ENCODE measurements at regions not wholly inside any gene's neighbourhood (a gene's known extent, or its start where the extent isn't known, plus 50 kb on each side); places are given as distances from the start of the nearest gene placed in this dataset.

GRCh38 chr14:51328064-51328771 is 88.2 kb downstream of the TMX1 start:
- peak; percentile 86 for FAIRE-seq

GRCh38 chr14:51328772-51329353 is 88.8 kb downstream of the TMX1 start:
- no TSS peak for BruUV-seq (replicated peaks)
- H3K9ac ChIP-seq (replicated peaks; ENCODE audit: extremely low read depth, insufficient read depth, low read length), result no peak overlapping the region
- H3K9me1 ChIP-seq (replicated peaks; ENCODE audit: control insufficient read depth, extremely low read depth, insufficient read depth, low read length), result no peaks in the 10 kb centered on the region
- intact Hi-C loops (cut with micrococcal nuclease) (no loop called here), dilution Hi-C loops (cut with MboI; ENCODE audit: extremely low pct_ligation_motif_present, low sequenced_read_pairs) (no loop called here)
- no peak overlapping the region for H3K4me3 ChIP-seq (replicated peaks in 1 of 3; ENCODE audit: insufficient read depth in 1 of 3, low read depth in 1 of 3, low read length in 3 of 3)
- DNase-seq (ENCODE audit: low read depth, low spot score) (no peak), FAIRE-seq (no peak)
- H3K79me2 ChIP-seq (ENCODE audit: control insufficient read depth, insufficient read depth, low read length), result no peaks in the 10 kb centered on the region
- ChIA-PET POLR2A (no interaction called here), CTCF (no interaction called here)
- peaks cover 2% of the 10 kb centered on the region for H3K4me1 ChIP-seq (ENCODE audit: control insufficient read depth, extremely low read depth, insufficient read depth, low read length)
- no peak overlapping the region for H2AFZ ChIP-seq (ENCODE audit: low read depth, low read length)
- no peaks in the 10 kb centered on the region for H3K36me3 ChIP-seq (ENCODE audit: control insufficient read depth in 2 of 2, extremely low read depth in 1 of 2, insufficient read depth in 2 of 2, low read length in 2 of 2)
- H3K27ac ChIP-seq (ENCODE audit: insufficient read depth, low read depth, low read length), result no peak overlapping the region
- TF ChIP-seq MAX (IDR thresholded peaks at IDR 0.05; ENCODE audit: insufficient read depth, insufficient read length) (no peak), POLR2AphosphoS5 (IDR thresholded peaks at IDR 0.05; ENCODE audit: insufficient read depth, low read depth, low read length) (no peak), GATA2 (IDR thresholded peaks at IDR 0.05; ENCODE audit: insufficient read depth, insufficient read length, low read depth, low read length) (no peak), EZH2 (IDR thresholded peaks at IDR 0.05; ENCODE audit: borderline replicate concordance, low read depth, low read length, severe bottlenecking) (no peak), FOS (IDR thresholded peaks at IDR 0.05; ENCODE audit: borderline replicate concordance, insufficient read depth, low read length) (no peak), JUN (IDR thresholded peaks at IDR 0.05; ENCODE audit: borderline replicate concordance, insufficient read depth, insufficient read length, low read depth) (no peak)
- H3K9me3 ChIP-seq (replicated peaks; ENCODE audit: control insufficient read depth, insufficient read depth, low read length), result no peaks in the 10 kb centered on the region
- no peaks in the 10 kb centered on the region for H3K27me3 ChIP-seq (ENCODE audit: control insufficient read depth in 2 of 2, insufficient read depth in 2 of 2, low read length in 2 of 2)
- H3K4me2 ChIP-seq (ENCODE audit: insufficient read depth, low read length), result no peak overlapping the region
- H4K20me1 ChIP-seq (replicated peaks; ENCODE audit: control insufficient read depth, extremely low read depth, insufficient read depth, low read length), result no peaks in the 10 kb centered on the region

More at GRCh38 chr14:51328064-51328771, 88.2 kb downstream of the TMX1 start:
- TF ChIP-seq MAX (IDR thresholded peaks at IDR 0.05; ENCODE audit: insufficient read depth, insufficient read length) (no peak), FOS (IDR thresholded peaks at IDR 0.05; ENCODE audit: borderline replicate concordance, insufficient read depth, low read length) (peak; percentile 24)
- no peaks in the 10 kb centered on the region for H4K20me1 ChIP-seq (replicated peaks; ENCODE audit: control insufficient read depth, extremely low read depth, insufficient read depth, low read length)
- H3K36me3 ChIP-seq (ENCODE audit: control insufficient read depth in 2 of 2, extremely low read depth in 1 of 2, insufficient read depth in 2 of 2, low read length in 2 of 2), result no peaks in the 10 kb centered on the region
- H3K4me2 ChIP-seq (ENCODE audit: insufficient read depth, low read length), result no peak overlapping the region
- CTCF ChIA-PET, result interaction anchor here (0.7 to 2.2 kb wide), 4 partner anchors 12 to 45 kb away, joined by 3 to 9 read pairs (median 4); no protein-coding TSS in a partner anchor
- H3K9me3 ChIP-seq (replicated peaks; ENCODE audit: control insufficient read depth, insufficient read depth, low read length), result no peaks in the 10 kb centered on the region
- intact Hi-C loops (cut with micrococcal nuclease), result no loop called here
- no peak overlapping the region for H3K9ac ChIP-seq (replicated peaks; ENCODE audit: extremely low read depth, insufficient read depth, low read length)
- peak overlapping the region; percentile 66 for H2AFZ ChIP-seq (ENCODE audit: low read depth, low read length)
- H3K27ac ChIP-seq (ENCODE audit: insufficient read depth, low read depth, low read length), result no peak overlapping the region
- dilution Hi-C loops (cut with MboI; ENCODE audit: extremely low pct_ligation_motif_present, low sequenced_read_pairs), result no loop called here
- peaks cover 2% of the 10 kb centered on the region for H3K4me1 ChIP-seq (ENCODE audit: control insufficient read depth, extremely low read depth, insufficient read depth, low read length)
- POLR2A ChIA-PET, result no interaction called here
- no peak overlapping the region for H3K4me3 ChIP-seq (replicated peaks in 1 of 3; ENCODE audit: insufficient read depth in 1 of 3, low read depth in 1 of 3, low read length in 3 of 3)
- no TSS peak for BruUV-seq (replicated peaks)
- no peaks in the 10 kb centered on the region for H3K27me3 ChIP-seq (ENCODE audit: control insufficient read depth in 2 of 2, insufficient read depth in 2 of 2, low read length in 2 of 2)
- H3K79me2 ChIP-seq (ENCODE audit: control insufficient read depth, insufficient read depth, low read length), result no peaks in the 10 kb centered on the region
- peak; percentile 52 for DNase-seq (ENCODE audit: low read depth, low spot score)
- H3K9me1 ChIP-seq (replicated peaks; ENCODE audit: control insufficient read depth, extremely low read depth, insufficient read depth, low read length), result no peaks in the 10 kb centered on the region

Data from endothelial cell of umbilical vein (primary cell).